ENCODE measurements at regions not wholly inside any gene's neighbourhood (a gene's known extent, or its start where the extent isn't known, plus 50 kb on each side); places are given as distances from the start of the nearest gene placed in this dataset.

DNA sequence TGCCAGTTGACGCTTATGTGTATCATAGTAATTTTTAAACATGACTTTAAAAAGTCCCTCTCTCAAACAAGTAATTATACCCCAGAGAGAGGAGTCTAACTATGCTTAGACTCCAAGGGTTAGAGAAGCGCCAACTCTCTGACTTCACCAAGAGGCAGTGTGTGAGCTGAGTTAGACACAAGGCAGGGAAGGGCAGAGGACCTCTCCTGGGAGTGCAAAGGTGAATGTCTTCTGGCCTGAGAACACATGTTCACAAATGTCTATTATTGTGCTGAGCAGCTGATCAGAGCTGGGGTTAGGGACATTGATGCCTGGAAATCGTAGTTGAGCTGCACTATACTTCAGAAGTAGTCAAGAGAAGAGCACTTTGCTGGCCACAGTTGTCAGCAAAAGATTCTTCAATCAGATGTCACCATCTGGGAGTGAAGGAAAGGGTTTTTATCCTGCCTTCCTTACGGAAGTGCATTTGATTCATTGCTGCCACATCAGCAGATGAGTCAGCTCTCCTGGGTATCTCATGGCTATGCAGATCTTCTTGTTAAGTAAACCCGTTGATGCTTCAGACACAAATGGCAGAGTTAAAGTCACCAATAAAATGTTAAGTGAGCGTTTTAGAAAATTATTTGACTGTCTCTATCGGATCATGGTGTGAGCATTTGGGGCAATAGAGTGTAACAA is 283.2 kb upstream of the ARGLU1 start:
- H3F3A ChIP-seq (ENCODE audit: low read depth), result no peaks in the 10 kb centered on the region
- TF ChIP-seq CTCF (conservative IDR thresholded peaks at IDR 0.05; ENCODE audit: low read length), result no peak

GRCh38 chr13:106846571-106847448 is 278.9 kb upstream of the ARGLU1 start:
- TF ChIP-seq EZH2phosphoT487 (IDR thresholded peaks at IDR 0.05; ENCODE audit: borderline replicate concordance), result no peak

More for the DNA sequence above, 283.2 kb upstream of the ARGLU1 start:
- Histone ChIP-seq H2AFZ (ENCODE audit: low read length) (no peak overlapping the region), H3K9me2 (replicated peaks; ENCODE audit: low read depth, low read length) (no peaks in the 10 kb centered on the region), H4K20me1 (ENCODE audit: insufficient read depth, low read length, poor library complexity, severe bottlenecking) (no peaks in the 10 kb centered on the region), H3K79me2 (ENCODE audit: insufficient read depth, low read length) (no peaks in the 10 kb centered on the region), H3K9me3 (ENCODE audit: insufficient read depth, low read depth, low read length) (no peaks in the 10 kb centered on the region), H3K36me3 (ENCODE audit: insufficient read depth, low read length) (no peaks in the 10 kb centered on the region), H3K4me3 (ENCODE audit: low read length, poor library complexity, severe bottlenecking) (no peak overlapping the region), H3K4me1 (ENCODE audit: insufficient read depth, low read length, poor library complexity, severe bottlenecking) (no peaks in the 10 kb centered on the region), H3K4me2 (ENCODE audit: low read depth, low read length, poor library complexity, severe bottlenecking) (no peak overlapping the region), H3K27me3 (ENCODE audit: insufficient read depth, low read length, poor library complexity, severe bottlenecking) (no peaks in the 10 kb centered on the region), H3K9ac (ENCODE audit: low read depth, low read length, poor library complexity, severe bottlenecking) (no peak overlapping the region)

GRCh38 chr13:106836186-106836802 is 268.4 kb upstream of the ARGLU1 start:
- Histone ChIP-seq H3K4me1 (ENCODE audit: insufficient read depth, low read length, poor library complexity, severe bottlenecking) (no peaks in the 10 kb centered on the region), H2AFZ (ENCODE audit: low read length) (no peak overlapping the region), H3K9ac (ENCODE audit: low read depth, low read length, poor library complexity, severe bottlenecking) (no peak overlapping the region), H3K4me3 (ENCODE audit: low read length, poor library complexity, severe bottlenecking) (no peak overlapping the region), H3K9me3 (ENCODE audit: insufficient read depth, low read depth, low read length) (no peaks in the 10 kb centered on the region), H3F3A (ENCODE audit: low read depth) (no peaks in the 10 kb centered on the region), H3K9me2 (replicated peaks; ENCODE audit: low read depth, low read length) (no peaks in the 10 kb centered on the region), H3K27me3 (ENCODE audit: insufficient read depth, low read length, poor library complexity, severe bottlenecking) (no peaks in the 10 kb centered on the region), H3K79me2 (ENCODE audit: insufficient read depth, low read length) (no peaks in the 10 kb centered on the region), H3K36me3 (ENCODE audit: insufficient read depth, low read length) (no peaks in the 10 kb centered on the region), H4K20me1 (ENCODE audit: insufficient read depth, low read length, poor library complexity, severe bottlenecking) (no peaks in the 10 kb centered on the region), H3K4me2 (ENCODE audit: low read depth, low read length, poor library complexity, severe bottlenecking) (no peak overlapping the region)
- TF ChIP-seq CTCF (conservative IDR thresholded peaks at IDR 0.05; ENCODE audit: low read length) (no peak), EZH2phosphoT487 (IDR thresholded peaks at IDR 0.05; ENCODE audit: borderline replicate concordance) (no peak)

More at GRCh38 chr13:106846571-106847448, 278.9 kb upstream of the ARGLU1 start:
- Histone ChIP-seq H3F3A (ENCODE audit: low read depth) (no peaks in the 10 kb centered on the region), H3K9me3 (ENCODE audit: insufficient read depth, low read depth, low read length) (no peaks in the 10 kb centered on the region), H3K79me2 (ENCODE audit: insufficient read depth, low read length) (no peaks in the 10 kb centered on the region), H3K4me1 (ENCODE audit: insufficient read depth, low read length, poor library complexity, severe bottlenecking) (no peaks in the 10 kb centered on the region), H4K20me1 (ENCODE audit: insufficient read depth, low read length, poor library complexity, severe bottlenecking) (no peaks in the 10 kb centered on the region), H3K4me2 (ENCODE audit: low read depth, low read length, poor library complexity, severe bottlenecking) (no peak overlapping the region), H3K9ac (ENCODE audit: low read depth, low read length, poor library complexity, severe bottlenecking) (no peak overlapping the region), H3K27me3 (ENCODE audit: insufficient read depth, low read length, poor library complexity, severe bottlenecking) (no peaks in the 10 kb centered on the region), H2AFZ (ENCODE audit: low read length) (no peak overlapping the region), H3K4me3 (ENCODE audit: low read length, poor library complexity, severe bottlenecking) (no peak overlapping the region), H3K36me3 (ENCODE audit: insufficient read depth, low read length) (no peaks in the 10 kb centered on the region), H3K9me2 (replicated peaks; ENCODE audit: low read depth, low read length) (no peaks in the 10 kb centered on the region)
